Ishikawa (cell line): ENCODE measurements at regions not wholly inside any gene's neighbourhood (a gene's known extent, or its start where the extent isn't known, plus 50 kb on each side); places are given as distances from the start of the nearest gene placed in this dataset.

Experiments
- CEBPB ChIP-seq: IDR thresholded peaks from 2 replicates; pipeline ENCODE4 v1.6.1; 2012
- CREB1 ChIP-seq: IDR thresholded peaks from 2 replicates; pipeline ENCODE4 v1.6.1; 2012; ENCODE audit warnings: low read depth
- EGR1 ChIP-seq: IDR thresholded peaks from 2 replicates; pipeline ENCODE4 v1.6.1; 2012
- EP300 ChIP-seq: IDR thresholded peaks from 2 replicates; pipeline ENCODE4 v1.6.1; 2012; ENCODE audit warnings: borderline replicate concordance
- NFIC ChIP-seq: IDR thresholded peaks from 2 replicates; pipeline ENCODE4 v1.6.1; 2012
- RAD21 ChIP-seq: IDR thresholded peaks from 2 replicates; pipeline ENCODE4 v1.6.1; 2012; ENCODE audit warnings: low read depth
- TAF1 ChIP-seq: IDR thresholded peaks from 2 replicates; pipeline ENCODE4 v1.6.1; 2012; ENCODE audit warnings: low read depth, mild to moderate bottlenecking
- TCF12 ChIP-seq: IDR thresholded peaks from 2 replicates; pipeline ENCODE4 v1.6.1; 2012; ENCODE audit warnings: low read depth
- TEAD4 ChIP-seq: IDR thresholded peaks from 2 replicates; pipeline ENCODE4 v1.6.1; 2012
- YY1 ChIP-seq: IDR thresholded peaks from 2 replicates; pipeline ENCODE4 v1.6.1; 2012; ENCODE audit warnings: low read depth
- ZBTB7A ChIP-seq: IDR thresholded peaks from 2 replicates; pipeline ENCODE4 v1.6.1; 2012; ENCODE audit warnings: low read depth
- TF ChIP-seq, protein P1 (sequence below): IDR thresholded peaks from 2 replicates; pipeline ENCODE4 v1.6.1; 2012
- TF ChIP-seq, protein P2 (sequence below): IDR thresholded peaks from 2 replicates; pipeline ENCODE4 v1.6.1; 2012; ENCODE audit warnings: low read depth, mild to moderate bottlenecking
- TF ChIP-seq, protein P3 (sequence below): IDR thresholded peaks from 2 replicates; pipeline ENCODE4 v1.6.1; 2012

DNA sequence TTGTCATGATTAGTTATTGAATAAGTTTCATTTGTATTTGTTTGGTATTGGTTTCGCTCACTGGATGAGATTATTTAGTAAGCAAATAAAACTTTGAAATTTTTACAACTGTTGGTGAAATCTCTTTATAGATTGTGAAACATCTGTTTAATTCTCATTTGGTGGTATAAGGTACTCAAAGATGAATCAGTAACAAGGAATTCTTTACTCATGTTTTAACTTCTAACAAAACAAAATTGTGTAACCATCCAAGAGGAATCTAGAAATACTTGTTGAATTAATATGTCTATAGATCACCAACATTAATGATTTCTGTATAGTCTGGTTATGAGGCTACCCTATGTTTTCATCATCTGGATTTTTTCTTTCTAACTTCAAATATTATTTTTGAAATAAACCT, 62.8 kb upstream of the USP25 start:
- TF ChIP-seq EP300 (no peak), RAD21 (no peak), CEBPB (no peak), ZBTB7A (no peak), EGR1 (no peak)
- TF ChIP-seq, protein P1, sequence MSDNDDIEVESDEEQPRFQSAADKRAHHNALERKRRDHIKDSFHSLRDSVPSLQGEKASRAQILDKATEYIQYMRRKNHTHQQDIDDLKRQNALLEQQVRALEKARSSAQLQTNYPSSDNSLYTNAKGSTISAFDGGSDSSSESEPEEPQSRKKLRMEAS: no peak
- TF ChIP-seq, protein P2, sequence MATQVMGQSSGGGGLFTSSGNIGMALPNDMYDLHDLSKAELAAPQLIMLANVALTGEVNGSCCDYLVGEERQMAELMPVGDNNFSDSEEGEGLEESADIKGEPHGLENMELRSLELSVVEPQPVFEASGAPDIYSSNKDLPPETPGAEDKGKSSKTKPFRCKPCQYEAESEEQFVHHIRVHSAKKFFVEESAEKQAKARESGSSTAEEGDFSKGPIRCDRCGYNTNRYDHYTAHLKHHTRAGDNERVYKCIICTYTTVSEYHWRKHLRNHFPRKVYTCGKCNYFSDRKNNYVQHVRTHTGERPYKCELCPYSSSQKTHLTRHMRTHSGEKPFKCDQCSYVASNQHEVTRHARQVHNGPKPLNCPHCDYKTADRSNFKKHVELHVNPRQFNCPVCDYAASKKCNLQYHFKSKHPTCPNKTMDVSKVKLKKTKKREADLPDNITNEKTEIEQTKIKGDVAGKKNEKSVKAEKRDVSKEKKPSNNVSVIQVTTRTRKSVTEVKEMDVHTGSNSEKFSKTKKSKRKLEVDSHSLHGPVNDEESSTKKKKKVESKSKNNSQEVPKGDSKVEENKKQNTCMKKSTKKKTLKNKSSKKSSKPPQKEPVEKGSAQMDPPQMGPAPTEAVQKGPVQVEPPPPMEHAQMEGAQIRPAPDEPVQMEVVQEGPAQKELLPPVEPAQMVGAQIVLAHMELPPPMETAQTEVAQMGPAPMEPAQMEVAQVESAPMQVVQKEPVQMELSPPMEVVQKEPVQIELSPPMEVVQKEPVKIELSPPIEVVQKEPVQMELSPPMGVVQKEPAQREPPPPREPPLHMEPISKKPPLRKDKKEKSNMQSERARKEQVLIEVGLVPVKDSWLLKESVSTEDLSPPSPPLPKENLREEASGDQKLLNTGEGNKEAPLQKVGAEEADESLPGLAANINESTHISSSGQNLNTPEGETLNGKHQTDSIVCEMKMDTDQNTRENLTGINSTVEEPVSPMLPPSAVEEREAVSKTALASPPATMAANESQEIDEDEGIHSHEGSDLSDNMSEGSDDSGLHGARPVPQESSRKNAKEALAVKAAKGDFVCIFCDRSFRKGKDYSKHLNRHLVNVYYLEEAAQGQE: no peak
- TF ChIP-seq, protein P3, sequence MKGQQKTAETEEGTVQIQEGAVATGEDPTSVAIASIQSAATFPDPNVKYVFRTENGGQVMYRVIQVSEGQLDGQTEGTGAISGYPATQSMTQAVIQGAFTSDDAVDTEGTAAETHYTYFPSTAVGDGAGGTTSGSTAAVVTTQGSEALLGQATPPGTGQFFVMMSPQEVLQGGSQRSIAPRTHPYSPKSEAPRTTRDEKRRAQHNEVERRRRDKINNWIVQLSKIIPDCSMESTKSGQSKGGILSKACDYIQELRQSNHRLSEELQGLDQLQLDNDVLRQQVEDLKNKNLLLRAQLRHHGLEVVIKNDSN: no peak

DNA sequence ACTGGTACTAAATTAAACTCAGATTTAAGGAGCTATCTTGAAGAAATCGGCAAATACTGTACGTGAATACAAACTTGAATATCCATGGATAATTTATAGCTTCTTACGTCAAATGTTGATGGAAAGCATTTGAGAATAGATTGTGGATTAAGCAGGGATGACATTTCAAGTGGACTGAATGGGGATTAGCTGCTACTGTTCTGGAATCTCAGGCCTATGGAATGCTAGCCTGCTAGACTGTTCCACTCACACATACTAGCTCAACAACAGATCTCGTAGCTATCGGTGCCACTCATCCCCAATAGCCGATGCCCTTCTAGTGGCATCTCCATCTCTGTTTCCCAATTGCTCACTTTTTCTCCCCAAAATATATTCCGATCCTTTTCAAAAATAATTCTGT, 62.0 kb upstream of the USP25 start:
- TF ChIP-seq CREB1: no peak
- no peak for TF ChIP-seq RAD21

DNA sequence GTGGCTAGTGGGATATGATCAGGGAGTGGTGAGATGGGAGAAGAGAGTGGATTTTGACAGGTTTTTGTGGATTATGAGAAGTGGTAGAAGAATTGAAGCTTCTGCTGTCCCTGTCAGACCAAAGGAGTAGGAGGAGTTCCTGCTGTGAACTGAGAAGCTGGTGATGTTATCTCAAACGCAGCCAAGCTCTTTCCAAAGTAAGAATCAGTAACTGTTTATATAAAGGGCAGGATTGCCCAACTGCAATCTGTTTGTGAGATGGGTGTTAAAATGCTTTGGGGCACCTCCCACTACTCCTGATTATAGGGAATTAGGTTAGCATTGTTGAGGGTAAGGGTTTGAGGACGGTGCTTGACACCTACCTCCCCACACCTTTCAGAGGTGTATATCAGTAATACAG, 60.5 kb upstream of the USP25 start:
- TF ChIP-seq TEAD4 (no peak), CREB1 (no peak), CEBPB (no peak), ZBTB7A (no peak), EP300 (no peak), NFIC (no peak), TAF1 (no peak), RAD21 (no peak), TCF12 (no peak), YY1 (no peak)
- TF ChIP-seq, protein P1: no peak
- TF ChIP-seq, protein P2: no peak
- TF ChIP-seq, protein P3: no peak

DNA sequence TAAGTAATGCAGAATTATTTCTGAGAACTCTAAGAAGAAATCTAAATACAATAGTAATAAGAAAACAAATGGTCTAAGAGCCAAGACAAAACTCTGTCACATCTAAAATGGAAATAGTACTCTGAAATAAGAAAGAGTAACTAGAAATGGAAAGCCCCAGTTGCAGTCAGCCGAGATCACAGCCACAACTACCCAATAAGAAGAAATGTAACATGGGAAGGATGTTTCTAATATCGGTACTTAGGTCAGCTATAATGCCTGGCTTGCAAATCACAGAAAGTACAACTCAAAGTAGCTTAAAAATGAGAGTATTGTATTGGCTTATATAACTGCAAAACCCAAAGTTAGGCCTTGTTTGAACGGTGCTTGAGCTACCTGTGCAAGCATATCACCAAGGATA, 58.6 kb upstream of the USP25 start:
- TF ChIP-seq ZBTB7A (no peak), YY1 (no peak), TAF1 (no peak), CREB1 (no peak)

DNA sequence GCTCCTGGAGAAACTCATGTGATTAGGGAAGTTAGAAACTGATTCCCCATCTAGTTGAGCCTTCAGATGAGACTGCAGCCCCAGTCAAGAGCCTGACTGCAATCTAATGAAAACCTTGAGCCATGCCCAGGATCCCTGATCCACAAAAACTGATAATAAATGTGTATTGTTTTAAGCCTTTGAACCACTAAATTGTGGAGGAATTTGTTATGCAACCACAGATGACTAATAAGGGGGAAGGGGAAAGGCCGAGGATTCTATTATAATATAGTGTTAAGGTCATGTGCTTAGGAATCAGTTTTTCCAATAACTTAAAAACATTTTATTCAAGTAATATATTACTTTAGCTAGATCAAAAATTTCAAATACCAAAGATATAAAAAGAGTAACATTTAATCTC, 52.8 kb upstream of the USP25 start:
- TF ChIP-seq CEBPB: 0 out of 2 replicates have a peak, but pooled peaks have one; percentile 8
- TF ChIP-seq RAD21: no peak

DNA sequence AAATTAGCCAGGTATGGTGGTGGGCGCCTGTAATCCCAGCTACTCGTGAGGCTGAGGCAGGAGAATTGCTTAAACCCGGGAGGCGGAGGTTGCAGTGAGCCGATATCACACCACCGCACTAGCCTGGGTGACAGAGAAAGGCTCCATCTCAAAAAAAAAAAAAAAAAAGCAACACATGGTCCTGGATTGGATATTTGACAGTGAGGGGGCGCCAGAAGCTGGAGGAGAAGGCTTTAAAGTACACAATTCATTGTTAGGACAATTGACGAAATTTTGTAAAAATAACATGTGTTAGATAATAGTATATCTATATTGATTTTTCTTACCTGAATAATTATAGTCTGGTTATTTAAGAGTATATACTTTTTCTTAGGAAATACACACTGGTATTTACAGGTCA, 50.2 kb upstream of the USP25 start:
- TF ChIP-seq YY1: no peak
- TF ChIP-seq ZBTB7A: no peak
- TF ChIP-seq, protein P3: no peak
- TF ChIP-seq, protein P1: no peak
